ENCODE measurements at regions not wholly inside any gene's neighbourhood (a gene's known extent, or its start where the extent isn't known, plus 50 kb on each side); places are given as distances from the start of the nearest gene placed in this dataset.

DNA sequence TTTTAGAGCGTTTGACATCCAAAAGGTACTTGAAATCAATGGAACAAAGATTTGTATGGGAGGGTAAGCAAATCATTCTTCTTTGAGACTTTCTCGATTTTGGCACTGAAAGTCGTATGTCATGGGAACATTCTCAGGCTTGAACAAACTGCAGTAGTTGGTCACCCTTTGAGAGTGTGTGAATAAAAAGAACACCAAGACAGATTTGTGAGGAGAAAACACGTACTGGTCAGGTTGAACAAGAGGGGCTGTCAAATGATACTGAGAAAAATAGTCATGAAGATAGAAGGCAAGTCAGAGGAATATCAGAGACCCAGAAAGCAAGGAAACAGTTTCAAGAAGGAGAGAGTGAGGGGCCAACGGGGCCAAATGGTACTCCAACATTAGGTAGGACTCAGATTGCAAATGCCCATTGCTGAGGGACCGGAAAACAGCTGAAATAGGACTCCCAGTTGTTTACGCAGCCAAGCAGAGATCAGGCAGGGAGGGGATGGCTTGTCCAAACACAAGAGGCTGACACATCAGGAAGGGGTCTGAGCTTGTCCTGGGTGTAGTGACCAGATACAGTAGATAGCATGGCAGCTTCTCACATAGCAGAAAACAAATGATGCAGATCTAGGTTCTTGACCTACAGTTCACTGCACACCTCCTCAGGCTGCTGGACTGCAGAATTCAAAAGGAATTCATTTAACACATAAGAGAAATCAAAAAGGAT is 74.5 kb upstream of the MYOCD start:
- Mint-ChIP-seq H3K27me3 (no peaks in the 10 kb centered on the region), H3K9me3 (peaks cover 7% of the 10 kb centered on the region), H3K4me3 (no peak overlapping the region), H3K27ac (no peak overlapping the region), H3K4me1 (no peaks in the 10 kb centered on the region), H3K36me3 (ENCODE audit: low read depth) (no peaks in the 10 kb centered on the region)
- no peak for DNase-seq
- intact Hi-C loops (cut with micrococcal nuclease), result no loop called here

DNA sequence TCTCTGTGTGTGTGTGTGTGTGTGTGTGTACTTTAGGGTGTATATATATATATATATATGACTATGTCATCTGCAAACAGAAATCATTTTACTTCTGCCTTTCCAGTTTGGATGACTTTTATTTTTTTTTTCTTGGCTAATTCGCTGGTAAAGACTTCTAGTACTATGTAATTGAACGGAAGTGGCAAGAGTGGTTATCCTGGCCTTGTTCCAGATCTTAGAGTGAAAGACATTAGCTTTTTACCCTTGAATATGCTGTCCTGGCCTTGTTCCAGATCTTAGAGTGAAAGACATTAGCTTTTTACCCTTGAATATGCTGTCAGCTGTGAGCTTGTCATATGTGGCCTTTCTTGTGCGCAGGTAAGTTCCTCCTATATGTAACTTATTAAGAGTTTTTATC is 72.7 kb upstream of the MYOCD start:
- no peak for DNase-seq
- no peaks in the 10 kb centered on the region for H3K27me3 Mint-ChIP-seq
- no peak overlapping the region for H3K4me3 Mint-ChIP-seq
- no peaks in the 10 kb centered on the region for H3K4me1 Mint-ChIP-seq
- H3K27ac Mint-ChIP-seq, result no peak overlapping the region
- peaks cover 9% of the 10 kb centered on the region for H3K9me3 Mint-ChIP-seq
- intact Hi-C loops (cut with micrococcal nuclease), result no loop called here
- no peaks in the 10 kb centered on the region for H3K36me3 Mint-ChIP-seq (ENCODE audit: low read depth)

DNA sequence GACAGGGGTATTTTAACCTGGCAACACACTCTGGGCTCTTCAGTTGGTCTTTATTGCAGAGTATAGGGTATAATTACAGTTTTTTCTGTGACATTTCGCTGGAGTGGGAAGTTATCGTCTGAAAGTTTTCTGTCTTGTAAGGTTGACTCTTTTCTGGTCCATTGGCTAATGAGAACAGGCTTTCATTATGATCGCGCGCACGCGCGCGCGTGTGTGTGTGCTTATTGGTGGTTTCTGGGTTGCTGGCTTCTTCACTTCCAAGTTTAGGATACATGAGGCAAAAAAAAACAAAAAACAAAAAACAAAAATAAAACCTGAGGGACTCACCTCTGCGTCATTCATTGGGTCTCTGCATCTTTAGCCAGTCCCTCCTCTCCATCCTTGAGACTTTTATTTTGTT is 68.7 kb upstream of the MYOCD start:
- intact Hi-C loops (cut with micrococcal nuclease), result no loop called here
- no peak overlapping the region for H3K4me3 Mint-ChIP-seq
- peaks cover 3% of the 10 kb centered on the region for H3K9me3 Mint-ChIP-seq
- no peak for DNase-seq
- no peaks in the 10 kb centered on the region for H3K27me3 Mint-ChIP-seq
- no peaks in the 10 kb centered on the region for H3K4me1 Mint-ChIP-seq
- no peak overlapping the region for H3K27ac Mint-ChIP-seq
- no peaks in the 10 kb centered on the region for H3K36me3 Mint-ChIP-seq (ENCODE audit: low read depth)

DNA sequence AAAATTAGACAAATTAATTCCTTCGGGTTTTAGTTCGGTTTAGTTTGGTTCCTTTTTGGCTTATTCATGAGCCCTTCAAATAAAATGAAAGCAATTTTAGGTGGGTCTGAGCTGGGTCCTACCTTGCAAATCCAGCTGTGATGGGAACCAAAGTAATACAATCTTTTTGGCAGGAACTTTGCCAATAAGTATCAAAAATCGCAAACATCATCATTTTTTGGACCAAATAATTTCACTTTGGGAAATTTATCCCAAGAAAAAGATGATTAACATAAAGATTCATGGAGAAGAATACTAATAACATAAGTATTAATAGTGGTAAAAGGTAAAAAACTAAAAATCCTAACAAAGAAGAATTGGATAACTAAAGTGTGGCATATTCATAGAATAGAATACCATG is 67.8 kb upstream of the MYOCD start:
- Mint-ChIP-seq H3K36me3 (ENCODE audit: low read depth) (no peaks in the 10 kb centered on the region), H3K4me1 (no peaks in the 10 kb centered on the region), H3K4me3 (no peak overlapping the region), H3K27ac (no peak overlapping the region), H3K9me3 (peaks cover 3% of the 10 kb centered on the region), H3K27me3 (no peaks in the 10 kb centered on the region)
- intact Hi-C loops (cut with micrococcal nuclease), result no loop called here
- no peak for DNase-seq

DNA sequence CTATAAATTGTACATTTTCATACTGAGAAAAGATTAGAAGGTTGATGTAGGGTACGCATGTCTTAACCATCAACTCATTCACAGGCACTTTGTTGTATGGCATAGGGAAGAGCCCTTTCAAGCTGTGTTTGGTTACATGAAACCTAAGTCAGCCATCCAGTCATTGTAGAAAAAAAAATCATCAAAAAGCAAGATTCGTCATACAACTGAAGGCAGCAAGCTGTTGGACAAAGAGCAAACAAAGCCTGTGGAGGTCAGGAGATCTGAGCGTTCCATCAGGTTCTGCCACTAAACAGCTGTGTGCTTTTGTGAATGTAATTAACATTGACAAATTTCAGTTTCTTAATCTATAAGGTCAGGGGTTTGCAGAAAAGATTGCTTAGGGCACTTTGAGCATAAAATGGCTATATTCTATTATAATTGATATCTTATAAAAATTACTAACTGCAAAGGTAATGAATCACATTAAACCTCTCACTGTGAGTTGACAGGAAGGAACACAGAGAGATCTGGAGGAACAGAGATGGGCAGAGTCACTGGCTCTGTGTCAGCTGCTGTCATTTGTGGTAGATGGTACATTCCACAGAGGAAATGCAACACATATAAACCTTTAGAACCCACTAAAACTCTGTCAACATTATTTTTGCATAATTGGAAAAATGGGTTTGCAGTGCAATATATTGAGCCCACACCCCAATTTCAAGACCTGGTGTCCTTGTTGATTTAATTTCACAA is 66.3 kb upstream of the MYOCD start:
- H3K27ac Mint-ChIP-seq, result no peak overlapping the region
- intact Hi-C loops (cut with micrococcal nuclease), result no loop called here
- H3K36me3 Mint-ChIP-seq (ENCODE audit: low read depth), result no peaks in the 10 kb centered on the region
- no peak for DNase-seq
- H3K9me3 Mint-ChIP-seq, result peaks cover 3% of the 10 kb centered on the region
- no peaks in the 10 kb centered on the region for H3K4me1 Mint-ChIP-seq
- no peaks in the 10 kb centered on the region for H3K27me3 Mint-ChIP-seq
- no peak overlapping the region for H3K4me3 Mint-ChIP-seq

DNA sequence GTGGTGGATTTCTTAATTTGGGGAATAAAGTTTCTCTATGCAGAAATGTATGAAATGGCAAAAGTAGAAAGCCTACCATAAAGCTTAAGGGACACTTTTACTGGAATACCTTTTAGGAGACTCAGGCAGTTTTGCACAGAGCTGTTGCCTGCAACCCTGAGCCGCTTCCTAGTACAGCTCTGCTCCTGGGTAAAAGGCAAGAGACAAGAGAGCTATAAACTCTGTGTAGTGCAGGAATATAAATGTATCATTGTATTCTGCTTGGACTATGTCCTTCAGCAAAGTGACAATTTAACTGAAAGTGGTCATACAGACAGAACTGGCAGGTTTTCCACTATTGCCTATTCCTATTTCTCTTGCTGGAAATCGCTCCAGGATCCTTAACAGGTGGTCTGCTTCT is 65.3 kb upstream of the MYOCD start:
- H3K27me3 Mint-ChIP-seq, result no peaks in the 10 kb centered on the region

DNA sequence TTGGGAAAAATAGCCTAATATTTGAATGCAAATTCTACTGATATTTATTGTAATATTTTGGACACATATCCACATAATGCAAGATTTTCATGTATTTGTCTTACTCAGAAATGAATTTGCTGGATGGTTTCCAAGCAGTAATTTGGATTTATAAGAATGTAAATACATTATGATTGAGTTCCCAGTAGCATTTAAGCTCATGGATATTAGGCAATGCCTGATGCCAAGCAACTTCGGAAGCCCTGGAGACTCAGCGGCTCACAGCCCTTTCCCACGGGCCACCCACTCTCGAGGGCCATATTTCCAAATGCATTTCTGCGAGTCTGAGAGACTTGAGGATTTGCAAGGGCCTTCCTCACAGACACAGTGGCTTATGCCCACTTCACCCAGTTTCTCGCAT is 62.1 kb upstream of the MYOCD start:
- no peaks in the 10 kb centered on the region for H3K4me1 Mint-ChIP-seq
- peaks cover 13% of the 10 kb centered on the region for H3K9me3 Mint-ChIP-seq
- no peak for DNase-seq
- H3K4me3 Mint-ChIP-seq, result no peak overlapping the region
- intact Hi-C loops (cut with micrococcal nuclease), result no loop called here
- no peaks in the 10 kb centered on the region for H3K36me3 Mint-ChIP-seq (ENCODE audit: low read depth)
- H3K27ac Mint-ChIP-seq, result no peak overlapping the region
- H3K27me3 Mint-ChIP-seq, result no peaks in the 10 kb centered on the region

More for the DNA sequence above, 65.3 kb upstream of the MYOCD start:
- H3K4me1 Mint-ChIP-seq, result no peaks in the 10 kb centered on the region
- no peak for DNase-seq
- intact Hi-C loops (cut with micrococcal nuclease), result no loop called here
- no peak overlapping the region for H3K27ac Mint-ChIP-seq
- no peaks in the 10 kb centered on the region for H3K36me3 Mint-ChIP-seq (ENCODE audit: low read depth)
- no peak overlapping the region for H3K4me3 Mint-ChIP-seq
- peaks cover 3% of the 10 kb centered on the region for H3K9me3 Mint-ChIP-seq

DNA sequence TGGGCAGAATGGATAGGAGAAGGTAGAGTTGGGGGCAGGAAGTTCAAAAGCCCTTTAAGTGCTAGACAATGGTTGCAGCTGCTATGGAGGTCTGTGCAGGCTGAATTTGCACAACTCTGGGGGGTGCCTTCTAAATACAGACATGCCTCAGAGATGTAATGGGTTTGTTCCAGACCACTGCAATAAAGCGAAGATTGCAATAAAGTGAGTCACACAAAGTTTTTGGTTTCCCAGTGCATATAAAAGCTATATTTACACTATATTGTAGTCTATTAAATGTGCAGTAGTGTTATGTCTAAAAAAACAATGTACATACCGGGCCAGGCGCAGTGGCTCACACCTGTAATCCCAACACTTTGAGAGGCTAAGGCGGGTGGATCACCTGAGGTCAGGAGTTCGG is 60.5 kb upstream of the MYOCD start:
- Mint-ChIP-seq H3K27me3 (no peaks in the 10 kb centered on the region), H3K4me1 (no peaks in the 10 kb centered on the region), H3K27ac (no peak overlapping the region), H3K4me3 (no peak overlapping the region), H3K9me3 (peaks cover 17% of the 10 kb centered on the region), H3K36me3 (ENCODE audit: low read depth) (no peaks in the 10 kb centered on the region)
- no peak for DNase-seq
- intact Hi-C loops (cut with micrococcal nuclease), result no loop called here

DNA sequence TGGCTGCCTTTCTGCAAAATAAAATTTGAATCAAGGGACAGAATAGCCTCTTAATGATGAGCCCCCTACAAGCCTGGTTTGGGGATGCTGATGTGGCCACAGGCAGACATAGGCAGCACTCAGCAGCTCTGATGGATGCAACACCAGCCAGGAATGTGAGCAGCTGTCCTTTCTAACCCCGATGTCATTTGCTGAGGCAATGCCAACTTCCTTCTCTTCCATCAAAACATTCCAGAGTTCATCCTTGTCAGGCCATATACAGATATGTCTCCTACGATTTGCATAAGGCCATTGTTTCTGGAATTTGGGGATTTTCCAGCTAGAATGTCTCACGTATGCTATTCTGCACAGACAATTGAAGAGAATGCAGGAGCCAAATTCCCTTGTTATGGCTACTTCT is 52.1 kb upstream of the MYOCD start:
- no peak overlapping the region for H3K4me3 Mint-ChIP-seq
- H3K9me3 Mint-ChIP-seq, result peaks cover 13% of the 10 kb centered on the region
- intact Hi-C loops (cut with micrococcal nuclease), result no loop called here
- DNase-seq, result no peak
- H3K36me3 Mint-ChIP-seq (ENCODE audit: low read depth), result no peaks in the 10 kb centered on the region
- no peak overlapping the region for H3K27ac Mint-ChIP-seq
- H3K27me3 Mint-ChIP-seq, result no peaks in the 10 kb centered on the region
- no peaks in the 10 kb centered on the region for H3K4me1 Mint-ChIP-seq

All from activated CD4-positive, alpha-beta T cell treated with anti-CD3 and anti-CD28 coated beads, Interleukin-2, amount 10 ng/mL, durations not matched to agents 24 days and 14 days (primary cell).